HG03469 (cell line): ENCODE measurements at regions not wholly inside any gene's neighbourhood (a gene's known extent, or its start where the extent isn't known, plus 50 kb on each side); places are given as distances from the start of the nearest gene placed in this dataset.

Experiments
- ATAC-seq: cut with Tn5 transposase; IDR thresholded peaks from one replicate; pipeline ENCODE4 v1.9.1; 2021; ENCODE audit warnings: mild to moderate bottlenecking, moderate library complexity, moderate number of reproducible peaks; ENCODE audit not compliant: unreplicated experiment

GRCh38 chr17:15112846-15113617 lies 152.1 kb downstream of the PMP22 start:
- no peak for ATAC-seq

- no peak for ATAC-seq
Observed at GRCh38 chr17:15109608-15110007, 155.5 kb downstream of the PMP22 start.

GRCh38 chr17:15108992-15109391 lies 156.1 kb downstream of the PMP22 start:
- ATAC-seq, result no peak

- no peak for ATAC-seq
Observed at GRCh38 chr17:15106540-15106939, 158.6 kb downstream of the PMP22 start.

- ATAC-seq, result no peak
Observed at GRCh38 chr17:15103785-15104184, 161.3 kb downstream of the PMP22 start.

GRCh38 chr17:15101175-15101574 lies 164.0 kb downstream of the PMP22 start:
- no peak for ATAC-seq

GRCh38 chr17:15096511-15096910 lies 168.6 kb downstream of the PMP22 start:
- ATAC-seq, result no peak

GRCh38 chr17:15095935-15096334 lies 169.2 kb downstream of the PMP22 start:
- ATAC-seq, result no peak

GRCh38 chr17:15092762-15093161 lies 172.4 kb downstream of the PMP22 start:
- no peak for ATAC-seq

GRCh38 chr17:15092261-15092660 lies 172.9 kb downstream of the PMP22 start:
- no peak for ATAC-seq

GRCh38 chr17:15091825-15092224 lies 173.3 kb downstream of the PMP22 start:
- ATAC-seq, result no peak

GRCh38 chr17:15090533-15090932 lies 174.6 kb downstream of the PMP22 start:
- ATAC-seq, result no peak

GRCh38 chr17:15087946-15088345 lies 177.2 kb downstream of the PMP22 start:
- ATAC-seq, result no peak

- no peak for ATAC-seq
Observed at GRCh38 chr17:15086776-15087295, 178.3 kb downstream of the PMP22 start.

GRCh38 chr17:15085890-15086677 lies 179.0 kb downstream of the PMP22 start:
- no peak for ATAC-seq

- no peak for ATAC-seq
Observed at GRCh38 chr17:15083225-15083624, 181.9 kb downstream of the PMP22 start.

GRCh38 chr17:15081008-15081407 lies 184.1 kb downstream of the PMP22 start:
- no peak for ATAC-seq

GRCh38 chr17:15078570-15078969 lies 186.6 kb downstream of the PMP22 start:
- no peak for ATAC-seq

- ATAC-seq, result no peak
Observed at GRCh38 chr17:15076991-15077663, 188.0 kb downstream of the PMP22 start.

- ATAC-seq, result no peak
Observed at GRCh38 chr17:15051933-15052332, 213.2 kb downstream of the PMP22 start.

GRCh38 chr17:15049795-15050160 lies 215.3 kb downstream of the PMP22 start:
- ATAC-seq, result no peak
